HG03066 (cell line): ENCODE measurements at regions not wholly inside any gene's neighbourhood (a gene's known extent, or its start where the extent isn't known, plus 50 kb on each side); places are given as distances from the start of the nearest gene placed in this dataset.

Source experiments
- ATAC-seq: cut with Tn5 transposase; IDR thresholded peaks from one replicate; pipeline ENCODE4 v1.9.1; 2021; ENCODE audit warnings: low read depth; ENCODE audit not compliant: unreplicated experiment

DNA sequence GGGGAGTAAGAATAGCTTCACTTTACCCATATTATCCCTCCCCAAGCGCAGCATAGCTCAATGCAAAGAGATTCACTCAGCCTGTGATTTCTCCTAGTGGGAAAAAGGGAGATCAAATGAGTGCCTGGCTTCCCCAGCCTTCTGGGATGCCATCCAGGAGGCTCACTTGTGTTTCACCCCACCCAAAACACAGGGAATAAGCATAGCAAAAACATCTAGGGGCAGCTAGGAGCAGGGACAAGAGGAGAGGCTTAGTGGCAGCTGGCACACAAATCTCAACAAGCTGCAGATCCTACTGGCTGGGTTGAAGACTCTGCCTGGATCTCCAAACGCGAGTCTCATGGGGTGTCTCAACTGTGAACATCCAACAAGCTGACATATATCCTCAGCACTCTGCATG is 715.8 kb downstream of the RNF144B start:
- no peak for ATAC-seq

DNA sequence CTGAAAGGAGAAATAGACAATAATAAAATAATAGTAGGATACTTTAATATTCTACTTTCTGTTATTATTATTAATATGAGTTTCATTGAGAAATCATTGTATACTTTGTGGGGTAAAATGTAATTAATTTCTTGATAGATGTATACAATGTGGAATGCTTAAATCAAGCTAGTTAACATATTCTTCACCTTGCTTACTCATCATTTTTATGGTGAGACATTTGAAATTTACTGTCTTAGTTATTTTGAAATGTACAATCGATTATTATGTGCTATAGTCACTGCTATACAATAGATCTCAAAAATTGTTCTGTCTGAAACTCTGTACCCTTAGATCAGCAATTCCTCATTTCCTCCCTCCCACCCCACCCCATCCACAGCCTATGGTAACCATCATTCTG is 720.3 kb downstream of the RNF144B start:
- ATAC-seq = no peak

DNA sequence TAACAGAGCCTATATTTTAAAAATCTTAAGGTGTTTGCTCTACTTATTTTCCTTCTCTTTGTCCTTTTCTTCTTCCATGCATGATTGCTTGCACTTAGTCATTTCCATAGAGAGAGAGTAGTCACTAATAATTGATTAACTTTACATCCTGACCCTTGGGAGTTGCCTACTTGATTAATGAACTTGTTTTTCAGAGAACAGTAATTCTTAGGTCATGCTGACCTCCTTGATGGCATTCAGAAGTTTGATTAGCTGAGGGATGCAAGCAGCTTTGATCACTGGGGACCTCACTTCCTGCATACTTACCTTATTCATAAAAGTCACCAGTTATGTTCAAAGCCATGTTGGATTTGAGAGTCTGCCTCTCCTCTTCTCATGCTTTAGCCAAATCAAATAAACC is 715.6 kb upstream of the ID4 start:
- ATAC-seq = no peak

DNA sequence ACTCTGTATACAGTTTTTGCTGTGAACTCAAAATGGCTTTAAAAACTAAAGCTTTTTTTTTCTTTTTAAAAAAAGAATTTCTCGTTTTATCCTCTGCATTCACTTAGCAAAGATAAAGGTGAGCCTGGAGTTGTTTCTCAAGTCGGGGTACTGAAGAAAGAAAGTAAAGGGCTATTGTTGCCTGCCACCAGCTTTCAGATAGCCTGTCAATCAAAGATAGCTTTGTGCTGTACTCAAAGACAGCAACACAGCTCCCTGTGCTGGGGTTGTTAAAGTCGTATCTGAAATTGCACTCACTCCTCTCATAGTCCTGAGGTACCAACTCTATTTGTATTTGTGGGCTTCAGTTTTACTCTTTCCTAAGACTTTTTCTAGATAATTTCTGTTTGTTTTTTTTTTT is 710.1 kb upstream of the ID4 start:
- ATAC-seq = no peak

DNA sequence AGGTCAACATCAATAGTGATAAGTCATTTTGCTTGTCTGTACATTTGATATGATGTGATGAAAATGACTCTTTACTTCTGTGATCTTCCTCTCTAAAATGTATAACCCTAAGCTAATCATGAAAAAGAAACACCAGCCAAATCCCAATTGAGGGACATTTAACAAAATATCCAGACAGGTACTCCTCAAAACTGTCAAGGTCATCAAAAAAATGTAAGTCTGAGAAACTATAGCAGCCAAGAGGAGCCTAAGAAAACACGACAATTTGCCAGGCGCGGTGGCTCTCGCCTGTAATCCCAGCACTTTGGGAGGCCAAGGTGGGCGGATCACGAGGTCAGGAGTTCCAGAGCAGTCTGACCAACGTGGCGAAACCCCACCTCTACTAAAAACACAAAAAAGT is 708.5 kb upstream of the ID4 start:
- no peak for ATAC-seq

DNA sequence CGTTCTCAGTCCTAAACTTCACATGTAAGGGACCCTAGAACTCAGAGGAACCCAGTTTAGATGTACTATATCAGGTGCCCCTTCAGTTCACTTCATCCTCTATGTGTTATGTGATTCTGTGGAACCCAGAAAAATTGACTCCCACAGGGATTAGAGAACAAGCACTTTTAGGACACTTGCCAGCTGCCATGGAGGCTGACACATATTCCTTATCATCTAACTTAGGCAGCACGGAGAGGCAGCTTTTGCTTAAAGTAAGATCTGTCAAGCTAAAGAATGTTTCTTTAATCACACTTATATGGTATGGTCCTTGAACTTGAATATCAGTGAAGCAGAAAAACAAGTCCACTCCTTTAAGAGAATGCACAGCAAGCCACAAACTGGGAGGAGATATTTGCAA is 701.5 kb upstream of the ID4 start:
- ATAC-seq = no peak

DNA sequence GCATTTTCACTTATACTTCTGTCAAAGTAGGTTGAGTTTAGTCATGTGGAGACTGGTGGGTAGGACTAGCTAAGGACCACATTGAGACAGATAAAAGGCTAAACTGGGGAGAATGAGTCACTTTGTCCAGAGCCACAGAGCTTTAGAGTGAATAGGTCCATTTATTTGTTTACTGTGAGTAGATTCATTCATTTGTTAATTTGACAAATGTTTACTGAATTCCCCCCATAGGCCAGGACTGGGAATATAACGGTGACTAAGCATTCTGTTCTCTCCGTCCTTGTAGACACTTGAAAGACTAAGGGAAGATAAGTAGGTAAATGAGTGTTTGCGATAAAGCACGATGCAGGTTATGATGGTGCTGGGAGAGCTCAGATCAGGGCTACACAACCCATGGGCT is 699.7 kb upstream of the ID4 start:
- ATAC-seq = no peak

DNA sequence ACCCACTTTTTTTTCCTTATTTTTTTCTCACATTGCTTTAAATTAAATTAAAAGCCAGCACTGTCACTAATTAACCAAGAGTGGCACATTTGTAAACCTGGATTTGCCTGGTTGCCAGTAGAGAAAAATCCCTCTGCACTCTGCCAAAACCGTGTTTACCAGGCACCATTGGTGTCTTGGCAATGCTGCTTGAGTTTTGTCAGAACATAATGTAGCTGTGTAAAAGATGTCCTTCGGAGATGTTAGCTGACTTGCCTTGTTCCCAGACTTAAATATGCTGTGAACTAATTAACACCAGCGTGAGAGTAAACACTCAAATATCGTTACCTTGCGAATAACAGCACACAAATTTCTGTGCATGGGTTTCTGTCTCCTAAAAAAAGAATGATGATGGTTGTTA is 694.9 kb upstream of the ID4 start:
- no peak for ATAC-seq

DNA sequence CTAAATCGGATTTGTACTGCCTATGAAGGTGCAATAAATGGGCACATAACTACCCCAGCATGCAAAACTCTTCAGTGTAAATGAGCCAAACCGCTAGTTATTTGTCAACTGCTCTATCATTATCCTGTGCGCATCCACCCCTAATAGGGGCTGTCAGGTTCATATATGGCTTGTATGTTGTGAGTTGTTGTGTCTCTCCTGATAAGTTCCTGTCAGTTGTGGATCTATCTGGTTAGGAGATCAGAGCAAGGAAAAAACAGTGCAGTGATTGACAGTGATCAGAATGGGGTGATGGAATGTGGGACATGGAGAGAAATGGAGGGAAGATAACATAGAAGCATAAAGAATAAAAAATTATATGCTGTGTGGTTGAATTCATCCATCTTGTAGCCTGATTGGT is 686.9 kb upstream of the ID4 start:
- ATAC-seq = no peak

DNA sequence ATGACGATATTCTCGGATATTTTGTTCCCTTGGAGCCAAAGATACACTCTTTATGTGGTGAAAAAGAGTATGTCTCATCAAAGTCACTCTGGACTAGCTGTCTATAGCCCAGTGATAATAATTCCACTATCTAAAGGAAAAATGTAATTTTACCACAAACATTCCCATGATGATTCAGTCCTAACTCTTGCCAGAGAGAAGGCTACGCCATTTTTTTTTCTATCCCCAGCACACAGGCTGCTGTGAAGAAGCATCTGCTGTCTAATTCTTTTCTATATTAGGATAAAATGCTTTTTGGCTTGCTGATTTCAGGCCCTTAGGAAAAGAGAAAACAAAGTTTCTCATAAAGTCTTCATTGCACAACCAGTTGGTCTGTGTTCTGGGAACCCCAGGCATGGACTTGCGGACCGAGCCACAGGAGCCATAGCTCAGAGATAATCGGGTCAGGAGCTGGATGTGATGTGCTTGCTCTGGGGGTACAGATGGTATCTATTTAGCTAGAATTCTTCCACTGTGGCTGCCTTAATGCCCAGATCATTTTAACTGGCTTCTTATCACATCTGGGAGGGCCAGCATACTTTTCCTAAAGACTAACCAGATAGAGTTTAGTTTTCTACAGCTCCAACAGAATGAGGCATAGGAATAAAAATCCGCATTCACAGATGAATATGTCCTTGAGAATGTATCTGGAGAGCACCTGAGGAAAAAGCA is 683.7 kb upstream of the ID4 start:
- no peak for ATAC-seq

DNA sequence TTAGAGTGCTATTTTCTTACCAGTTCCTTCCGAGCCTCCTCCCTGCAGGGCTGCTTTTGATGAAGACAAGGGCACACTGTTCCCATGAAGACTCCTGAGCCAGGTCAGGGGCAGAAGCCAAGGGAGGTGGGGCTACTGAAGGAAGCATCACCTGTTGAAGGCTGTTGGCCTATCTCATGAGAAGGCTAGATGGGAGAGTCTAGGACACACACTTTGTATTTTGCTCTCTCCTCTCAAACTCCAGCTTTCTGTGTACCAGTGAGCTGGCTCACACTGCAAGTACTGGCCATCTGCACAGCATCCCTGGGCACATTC is 683.2 kb upstream of the ID4 start:
- ATAC-seq = no peak

DNA sequence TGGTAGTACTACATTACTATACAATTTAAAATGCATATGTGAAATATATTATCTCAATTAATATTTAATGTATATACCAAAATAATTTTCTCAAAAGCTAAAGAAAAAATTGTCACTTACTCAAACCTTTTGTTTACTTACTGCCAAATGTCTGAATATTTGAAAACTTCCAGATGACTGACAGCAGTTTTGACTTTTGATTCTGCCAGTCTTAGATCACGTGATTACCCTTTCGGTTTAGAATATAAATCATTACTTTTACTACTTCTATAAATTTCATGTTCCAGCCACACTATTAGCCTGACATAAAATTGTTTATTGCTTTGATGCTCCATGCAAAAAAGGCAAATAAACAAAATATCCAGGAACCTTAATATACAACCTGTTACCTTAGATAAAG is 680.7 kb upstream of the ID4 start:
- no peak for ATAC-seq

DNA sequence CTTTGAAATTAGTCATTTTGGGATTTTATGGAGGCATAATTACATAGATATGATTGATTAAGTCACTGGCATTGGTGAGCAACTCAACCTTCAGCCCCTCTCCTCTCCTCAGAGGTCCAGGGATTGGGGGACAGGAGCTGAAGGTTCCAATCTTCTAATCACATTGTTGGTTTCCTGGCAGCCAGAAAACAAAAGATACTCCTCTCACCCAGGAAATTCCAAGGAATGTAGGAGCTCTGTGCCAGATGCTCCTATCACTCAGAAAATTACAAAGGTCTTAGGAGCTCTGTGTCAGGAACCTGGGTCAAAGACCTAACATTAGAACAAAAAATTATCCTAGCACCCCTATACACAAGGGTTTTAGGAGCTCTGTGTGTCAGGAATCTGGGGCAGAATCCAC is 679.7 kb upstream of the ID4 start:
- no peak for ATAC-seq

DNA sequence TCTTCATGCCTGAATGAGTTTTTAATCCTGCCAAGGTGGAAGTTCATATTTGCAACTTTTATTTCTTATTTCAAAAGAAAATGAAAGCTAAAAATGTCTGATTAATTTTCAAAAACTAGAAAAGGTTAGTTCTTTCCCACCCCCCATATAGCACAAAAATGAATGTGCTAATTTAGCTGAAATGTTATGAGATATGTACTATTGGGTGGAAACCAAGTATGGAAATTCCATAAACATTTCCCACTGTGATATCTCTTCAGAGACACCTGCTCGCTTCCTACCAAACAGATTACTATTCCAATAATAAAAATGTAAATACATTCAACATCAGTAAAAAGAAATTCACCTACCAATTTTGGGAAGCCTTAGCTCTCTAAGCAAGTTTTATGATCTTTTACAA is 678.6 kb upstream of the ID4 start:
- ATAC-seq = no peak

DNA sequence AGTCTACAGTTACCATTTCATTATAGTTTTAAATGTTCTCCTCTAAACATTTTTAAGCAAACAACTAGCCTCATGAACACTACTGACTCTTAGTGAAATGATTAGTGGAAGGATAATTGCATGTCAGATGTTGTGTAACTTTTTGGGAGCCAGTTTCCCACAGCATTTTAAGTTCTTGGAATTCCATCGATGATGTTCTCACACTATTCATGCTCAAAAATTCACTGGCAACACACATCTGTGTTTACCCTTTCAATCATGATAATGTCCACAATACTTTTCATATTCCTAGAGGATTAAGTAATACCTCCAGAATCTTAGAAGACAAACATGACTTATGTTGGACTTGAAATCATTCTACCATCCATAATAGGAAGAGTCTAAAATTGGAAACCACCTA is 678.1 kb upstream of the ID4 start:
- ATAC-seq = no peak

DNA sequence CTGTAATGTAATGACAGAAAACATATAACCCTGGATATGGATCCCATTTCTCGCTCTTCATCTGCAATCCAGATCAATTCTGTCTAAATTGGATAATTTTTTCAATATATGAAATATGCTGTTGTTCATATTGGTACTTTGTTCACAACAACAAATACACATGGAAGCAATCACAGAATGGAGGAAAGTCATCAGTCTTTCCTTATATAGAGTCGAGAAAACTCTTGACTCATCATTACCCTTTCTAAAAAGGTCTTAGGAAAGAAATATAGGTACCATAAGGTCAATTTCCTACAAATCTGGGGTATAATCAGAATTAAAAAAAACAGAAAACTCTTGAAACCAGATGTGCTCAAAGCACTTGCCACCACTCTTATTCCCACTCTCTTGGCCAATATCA is 677.6 kb upstream of the ID4 start:
- ATAC-seq = no peak

DNA sequence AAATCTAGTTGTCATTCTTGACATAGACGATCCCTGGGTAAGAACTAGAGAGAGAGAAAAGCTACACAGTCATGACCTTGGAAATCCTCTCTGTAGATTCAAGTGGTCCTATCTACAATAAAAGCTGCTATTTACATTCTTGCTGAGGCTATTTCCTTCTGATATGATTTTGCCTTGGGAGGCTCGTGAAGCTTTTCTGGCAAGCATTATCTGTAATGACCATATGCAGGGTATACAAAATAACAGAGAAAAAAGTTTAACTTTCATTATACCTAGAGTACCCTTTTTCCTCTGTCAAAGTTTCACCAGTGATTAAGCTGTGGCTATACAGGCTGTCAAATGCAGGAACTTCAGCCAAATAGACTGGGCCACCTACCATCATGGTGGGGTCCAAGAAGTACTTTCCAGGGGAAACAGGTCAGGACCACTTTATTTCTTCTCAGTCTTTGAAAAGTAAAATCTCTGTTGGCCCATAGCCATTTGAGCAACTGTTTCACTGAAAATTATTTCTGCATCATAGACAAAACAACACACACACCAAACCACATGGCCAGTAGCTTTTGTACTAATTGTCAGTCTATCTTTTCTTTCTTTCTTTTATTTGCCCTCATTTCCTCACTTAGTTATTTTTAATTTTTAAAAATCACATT is 677.0 kb upstream of the ID4 start:
- ATAC-seq = no peak

DNA sequence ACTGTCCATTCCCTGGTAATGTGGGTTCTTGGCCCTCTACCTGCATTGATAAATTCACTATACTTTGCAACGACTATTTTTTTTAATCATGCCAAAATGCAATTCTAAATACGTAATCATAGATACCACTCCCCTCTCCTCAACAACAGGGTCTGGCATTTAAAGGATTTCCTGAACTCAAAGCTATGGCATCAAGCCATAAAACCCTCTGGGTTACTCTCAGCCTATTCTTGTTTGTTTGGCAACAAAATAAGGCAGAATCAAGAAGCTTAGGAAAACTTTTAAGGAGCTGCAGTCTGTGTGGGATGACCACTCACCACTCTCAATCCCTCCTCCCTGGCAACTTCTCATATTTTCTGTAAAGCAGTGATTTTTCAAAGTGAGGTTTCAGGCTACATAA is 669.9 kb upstream of the ID4 start:
- no peak for ATAC-seq

DNA sequence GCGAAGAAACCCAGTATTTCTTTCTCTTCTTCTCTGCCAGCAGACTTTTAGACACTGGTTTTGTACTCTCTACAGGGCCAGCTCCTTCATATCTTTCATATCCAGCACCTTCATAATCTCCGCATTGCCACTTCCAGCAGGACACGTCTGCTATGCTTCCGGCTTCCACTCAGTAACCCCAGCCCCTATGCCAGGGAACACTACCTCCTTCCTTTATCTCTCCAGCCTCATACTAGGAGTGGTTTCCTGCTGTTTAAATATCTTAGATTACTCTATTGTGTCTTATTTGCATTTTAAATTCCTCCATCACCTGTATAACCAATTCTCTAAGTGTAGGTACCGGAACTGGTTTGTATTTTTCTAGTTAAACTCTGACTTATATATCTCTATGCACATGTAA is 667.8 kb upstream of the ID4 start:
- ATAC-seq = no peak

DNA sequence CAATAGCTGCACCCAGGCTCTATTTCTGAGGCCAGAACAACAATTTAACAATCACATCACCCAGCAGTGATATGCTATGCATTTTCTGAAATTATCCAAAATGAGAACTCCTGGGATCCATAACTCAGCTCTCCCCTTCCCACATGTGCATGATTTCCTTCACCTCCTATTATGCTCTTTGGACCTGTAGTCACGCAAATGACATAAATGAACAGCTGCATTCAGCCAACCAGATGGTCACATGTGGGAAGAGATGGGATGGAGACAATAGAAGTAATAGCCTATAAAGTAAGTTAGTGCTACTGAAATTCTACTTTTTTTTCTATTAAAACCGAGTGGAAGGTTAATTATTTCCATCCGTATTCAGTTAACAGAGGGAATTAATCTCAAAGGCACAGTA is 662.1 kb upstream of the ID4 start:
- ATAC-seq = no peak

DNA sequence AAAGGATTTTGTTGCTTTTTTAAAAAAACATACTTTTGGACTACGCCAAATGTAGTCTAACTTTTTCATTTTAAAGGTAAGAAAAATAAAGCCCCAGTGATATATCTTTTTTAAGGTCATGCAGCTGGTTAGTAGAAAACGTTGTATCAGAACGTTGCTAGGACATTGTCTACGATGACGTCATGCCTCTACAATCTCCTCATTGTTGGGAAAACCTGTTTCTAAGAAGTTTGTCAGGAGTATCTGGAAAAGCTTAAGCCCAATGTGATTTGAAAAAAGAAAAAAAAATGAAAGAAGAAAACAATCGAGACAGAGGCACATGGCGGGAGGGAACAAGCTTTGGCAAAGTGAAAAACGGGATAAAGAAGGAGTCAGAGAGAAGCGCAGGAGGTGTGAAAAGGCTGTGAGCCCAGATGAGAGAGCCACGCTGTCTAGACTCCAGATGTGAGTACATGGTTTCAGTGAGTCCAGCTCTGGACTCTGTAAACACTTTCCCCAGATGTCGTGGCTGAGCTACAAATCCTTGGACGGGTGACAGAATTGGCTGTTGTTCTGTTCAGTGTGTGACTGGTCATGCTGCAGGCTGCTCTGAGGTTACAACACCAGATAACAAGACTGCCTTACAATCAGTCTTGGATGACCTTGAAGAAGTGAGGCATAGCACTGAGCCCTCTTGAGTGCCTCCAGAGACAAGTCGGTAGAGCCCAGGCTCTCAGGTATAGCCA is 656.7 kb upstream of the ID4 start:
- no peak for ATAC-seq

DNA sequence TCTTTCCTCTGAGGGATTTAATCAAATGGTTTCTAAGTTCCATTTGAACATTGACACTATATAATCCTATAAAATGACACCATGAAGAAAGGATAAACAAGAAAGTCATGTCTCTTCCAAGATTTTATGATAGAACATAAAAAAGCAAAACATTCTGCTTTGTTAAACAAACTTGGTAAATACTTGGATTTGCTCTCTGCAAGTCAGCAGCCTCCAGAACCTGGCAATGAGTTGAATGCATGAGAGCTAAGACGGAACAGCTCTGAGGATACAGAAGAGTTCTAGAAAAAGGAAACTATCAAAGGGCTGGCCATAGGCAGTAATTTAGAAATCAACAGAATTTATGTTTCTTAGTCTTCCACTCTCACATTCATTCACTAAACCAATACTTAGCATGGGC is 656.0 kb upstream of the ID4 start:
- ATAC-seq = no peak
